HepG2 (cell line): ENCODE measurements at regions not wholly inside any gene's neighbourhood (a gene's known extent, or its start where the extent isn't known, plus 50 kb on each side); places are given as distances from the start of the nearest gene placed in this dataset.

Source experiments
- ATAC-seq: fragments of 200-7000 bp; cut with Tn5 transposase; 3 replicates; pipeline ENCODE4 v1.9.1; 2020; ENCODE audit warnings: mild to moderate bottlenecking, moderate library complexity
- BruUV-seq: library from RNA; stranded (reverse); fragments of 400-500 nt; replicated peaks from 2 replicates; lab custom pipeline; 2021; lab: Mats Ljungman, UMichigan
- CTCF ChIA-PET: fragments of 300-600 bp; formaldehyde crosslinking; extraction: SDS; loops from one replicate; lab custom pipeline; 2021; ENCODE audit warnings: low total read pairs, inconsistent platforms, low intra/inter-chr PET ratio; lab: Yijun Ruan, JAX
- POLR2A ChIA-PET: fragments of 350-600 bp; sonication (Branson Sonifier 250); formaldehyde crosslinking; loops from one replicate; lab custom pipeline; 2020; ENCODE audit warnings: antibody characterized with exemption, inconsistent platforms; lab: Yijun Ruan, JAX
- DNase-seq: peaks from one replicate; pipeline ENCODE4 v3.0.0-alpha.2; 2015; ENCODE audit warnings: low spot score
- FAIRE-seq: peaks from 3 replicates; lab custom pipeline; 2011; peaks lifted over from hg19 to GRCh38; lab: Jason Lieb, UNC
- H2AFZ ChIP-seq: one replicate; pipeline ENCODE4 v1.6.1; 2011; ENCODE audit warnings: low read length, inconsistent platforms
- H3K27ac ChIP-seq: fragments of 300-600 bp; 3 replicates; pipeline ENCODE4 v1.8.0; 2011; ENCODE audit warnings: mixed run types, mild to moderate bottlenecking, mixed read lengths, low read length, inconsistent platforms; ENCODE audit not compliant: insufficient read depth; ENCODE audit errors: extremely low read length
- H3K27me3 ChIP-seq, 2 experiments: fragments of 200-600 bp in 1 of 2; 2 replicates in 1 of 2; 3 replicates in 1 of 2; pipeline versions ENCODE4 v1.6.0 to v1.8.0; 2011; ENCODE audit warnings: low read length in 2 of 2, mild to moderate bottlenecking in 2 of 2, moderate library complexity in 2 of 2, inconsistent platforms in 1 of 2; ENCODE audit not compliant: insufficient read depth in 2 of 2, control insufficient read depth in 1 of 2
- H3K36me3 ChIP-seq, 2 experiments: fragments of 200-600 bp in 1 of 2; replicated peaks in 1 of 2; 2 replicates in 1 of 2; 3 replicates in 1 of 2; pipeline versions ENCODE4 v1.5.1 to v1.8.0; 2011; ENCODE audit warnings: low read length in 2 of 2, inconsistent platforms in 1 of 2; ENCODE audit not compliant: insufficient read depth in 2 of 2, control insufficient read depth in 1 of 2
- H3K4me1 ChIP-seq: 2 replicates; pipeline ENCODE4 v1.5.1; 2012; ENCODE audit warnings: low read length, inconsistent platforms; ENCODE audit not compliant: insufficient read depth
- H3K4me2 ChIP-seq: 2 replicates; pipeline ENCODE4 v1.6.0; 2011; ENCODE audit warnings: low read depth, low read length, inconsistent platforms
- H3K4me3 ChIP-seq, 3 experiments: fragments of 200-600 bp in 1 of 3; sonication (generic), shearing (Covaris generic) in 1 of 3; replicated peaks in 1 of 3; 2 replicates each; pipeline ENCODE4 v1.5.1; 2011 to 2016; ENCODE audit warnings: low read length in 3 of 3, inconsistent platforms in 2 of 3, low read depth in 2 of 3, mild to moderate bottlenecking in 2 of 3, control low read depth in 1 of 3, mixed read lengths in 1 of 3; ENCODE audit not compliant: insufficient read depth in 1 of 3
- H3K79me2 ChIP-seq: one replicate; pipeline ENCODE4 v1.6.1; 2011; ENCODE audit warnings: low read length, inconsistent platforms; ENCODE audit not compliant: insufficient read depth
- H3K9ac ChIP-seq: 2 replicates; pipeline ENCODE4 v1.6.0; 2011; ENCODE audit warnings: mild to moderate bottlenecking, low read depth, low read length, inconsistent platforms; ENCODE audit not compliant: insufficient read depth
- H3K9me3 ChIP-seq: 2 replicates; pipeline ENCODE4 v1.5.1; 2012; ENCODE audit warnings: mild to moderate bottlenecking, low read length
- H4K20me1 ChIP-seq: 2 replicates; pipeline ENCODE4 v1.6.0; 2011; ENCODE audit warnings: inconsistent platforms, mild to moderate bottlenecking, low read length, moderate library complexity; ENCODE audit not compliant: insufficient read depth
- KLF12 ChIP-seq: sonication (generic); formaldehyde crosslinking; IDR thresholded peaks from 2 replicates; pipeline ENCODE4 v1.4.0; 2020; ENCODE audit warnings: missing genetic modification reagents, borderline replicate concordance
- NFE2L1 ChIP-seq: sonication (generic); formaldehyde crosslinking; IDR thresholded peaks from 2 replicates; pipeline ENCODE4 v1.4.0; 2020; ENCODE audit warnings: missing genetic modification reagents, mild to moderate bottlenecking, borderline replicate concordance
- PHF20 ChIP-seq: sonication (generic); formaldehyde crosslinking; IDR thresholded peaks from 2 replicates; pipeline ENCODE4 v1.5.0; 2020; ENCODE audit warnings: mild to moderate bottlenecking, missing genetic modification reagents
- RARA ChIP-seq: IDR thresholded peaks from 2 replicates; pipeline ENCODE4 v1.6.1; 2016; ENCODE audit warnings: missing genetic modification reagents, missing compliant biosample characterization
- RFXAP ChIP-seq: sonication (generic); formaldehyde crosslinking; IDR thresholded peaks from 2 replicates; pipeline ENCODE4 v1.4.0; 2020; ENCODE audit warnings: missing genetic modification reagents, borderline replicate concordance
- SKI ChIP-seq: fragments of 450-650 bp; IDR thresholded peaks from one replicate; pipeline ENCODE4 v1.6.1; 2018; ENCODE audit warnings: mild to moderate bottlenecking; ENCODE audit not compliant: partially characterized antibody
- ZMYM4 ChIP-seq: sonication (generic); formaldehyde crosslinking; IDR thresholded peaks from 2 replicates; pipeline ENCODE4 v1.8.1; 2023; ENCODE audit warnings: mild to moderate bottlenecking, missing genetic modification reagents
- ZNF276 ChIP-seq: sonication (generic); formaldehyde crosslinking; IDR thresholded peaks from 2 replicates; pipeline ENCODE4 v1.4.0; 2020; ENCODE audit warnings: mild to moderate bottlenecking, low read depth, missing genetic modification reagents
- ZNF34 ChIP-seq: sonication (generic); formaldehyde crosslinking; IDR thresholded peaks from 2 replicates; pipeline ENCODE4 v1.4.0; 2020; ENCODE audit warnings: mild to moderate bottlenecking, missing genetic modification reagents, borderline replicate concordance
- ZNF350 ChIP-seq: sonication (generic); formaldehyde crosslinking; IDR thresholded peaks from 2 replicates; pipeline ENCODE4 v1.4.0; 2020; ENCODE audit warnings: mild to moderate bottlenecking, low read depth, missing genetic modification reagents, borderline replicate concordance
- ZNF431 ChIP-seq: sonication (generic); formaldehyde crosslinking; IDR thresholded peaks from 2 replicates; pipeline ENCODE4 v1.9.0; 2022; ENCODE audit warnings: missing genetic modification reagents, low read depth, mild to moderate bottlenecking, borderline replicate concordance
- ZNF432 ChIP-seq: sonication (generic); formaldehyde crosslinking; IDR thresholded peaks from 2 replicates; pipeline ENCODE4 v1.5.0; 2020; ENCODE audit warnings: missing genetic modification reagents, mild to moderate bottlenecking, borderline replicate concordance
- ZNF512 ChIP-seq: sonication (generic); formaldehyde crosslinking; IDR thresholded peaks from 2 replicates; pipeline ENCODE4 v1.4.0; 2020; ENCODE audit warnings: mild to moderate bottlenecking, missing genetic modification reagents
- ZNF598 ChIP-seq: sonication (generic); formaldehyde crosslinking; IDR thresholded peaks from 2 replicates; pipeline ENCODE4 v1.5.1; 2020; ENCODE audit warnings: mild to moderate bottlenecking, missing genetic modification reagents, borderline replicate concordance
- ZNF703 ChIP-seq: sonication (generic); formaldehyde crosslinking; IDR thresholded peaks from 2 replicates; pipeline ENCODE4 v1.5.1; 2020; ENCODE audit warnings: missing genetic modification reagents, mild to moderate bottlenecking, moderate library complexity, borderline replicate concordance
- ZSCAN25 ChIP-seq: sonication (generic); formaldehyde crosslinking; IDR thresholded peaks from 2 replicates; pipeline ENCODE4 v1.8.0; 2022; ENCODE audit warnings: mild to moderate bottlenecking, missing genetic modification reagents
- WGBS: methylation state at CpG from one replicate; pipeline ENCODE4 v1.1.6; 2017; ENCODE audit warnings: low lambda C conversion rate; 5-methylcytosine and 5-hydroxymethylcytosine counted together
- in situ Hi-C: cut with HindIII; loops from 2 replicates; pipeline ENCODE4 v1.10.0; 2017; ENCODE audit warnings: low pct_unique_long_range_greater_than_20kb; ENCODE audit not compliant: extremely low pct_ligation_motif_present
- intact Hi-C: fragments of 100-400 bp; cut with micrococcal nuclease; formaldehyde crosslinking; loops from one replicate; pipeline ENCODE4 v1.10.0; 2022; ENCODE audit not compliant: unreplicated experiment
- TF ChIP-seq, protein P1 (sequence below): sonication (generic); formaldehyde crosslinking; IDR thresholded peaks from 2 replicates; pipeline ENCODE4 v1.9.0; 2021; ENCODE audit warnings: missing genetic modification reagents, borderline replicate concordance

DNA sequence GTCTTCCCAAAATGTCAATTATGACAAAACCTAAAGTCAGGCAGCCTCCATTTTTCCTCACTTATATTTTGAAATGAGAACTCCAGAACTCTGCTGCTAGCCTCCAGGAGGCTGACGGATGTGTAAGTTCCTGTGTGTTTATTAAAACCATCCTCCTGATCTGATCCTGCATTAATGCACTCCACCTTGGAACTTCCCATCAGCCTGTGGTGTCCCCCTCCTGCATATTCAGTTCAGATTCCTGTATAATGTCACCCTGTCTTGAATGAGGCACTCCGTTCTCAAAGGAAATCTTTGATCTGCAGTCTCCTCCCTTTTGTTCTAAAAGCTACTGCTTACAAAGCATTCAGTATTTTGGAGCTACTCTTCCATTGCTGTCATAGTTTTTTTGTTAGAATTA, 318.2 kb upstream of the ONECUT1 start (continued):
- TF ChIP-seq ZNF512 (CRISPR knock-in tag), result no peak
- no peak for TF ChIP-seq RARA (CRISPR knock-in tag)
- no peak for TF ChIP-seq ZSCAN25

GRCh38 chr15:53107855-53108254, 317.7 kb upstream of the ONECUT1 start:
- Histone ChIP-seq H3K9me3 (no peaks in the 10 kb centered on the region), H3K4me3 (no peak overlapping the region), H3K9ac (no peak overlapping the region), H3K27ac (no peak overlapping the region), H3K36me3 (no peaks in the 10 kb centered on the region), H3K27me3 (no peaks in the 10 kb centered on the region), H2AFZ (no peak overlapping the region), H4K20me1 (no peaks in the 10 kb centered on the region), H3K4me2 (no peak overlapping the region), H3K4me1 (no peaks in the 10 kb centered on the region), H3K79me2 (no peaks in the 10 kb centered on the region)
- DNase-seq, result no peak
- no TSS peak for BruUV-seq
- in situ Hi-C loops, result no loop called here
- WGBS, result 57% methylated on average over 3 of the region's 3 CpGs
- ChIA-PET POLR2A (no interaction called here), CTCF (no interaction called here)
- no peak for FAIRE-seq
- intact Hi-C loops, result no loop called here
- no peak for ATAC-seq
- TF ChIP-seq ZNF431 (CRISPR knock-in tag), result no peak
- TF ChIP-seq ZNF703 (CRISPR knock-in tag), result no peak
- TF ChIP-seq ZNF276, result no peak
- TF ChIP-seq ZNF432, result no peak
- TF ChIP-seq ZMYM4 (CRISPR knock-in tag), result no peak
- TF ChIP-seq KLF12, result no peak
- no peak for TF ChIP-seq SKI
- TF ChIP-seq PHF20 (CRISPR knock-in tag), result no peak
- no peak for TF ChIP-seq ZNF34 (CRISPR knock-in tag)
- TF ChIP-seq ZNF598 (CRISPR knock-in tag), result no peak
- TF ChIP-seq RFXAP (CRISPR knock-in tag), result no peak
- TF ChIP-seq, protein P1, sequence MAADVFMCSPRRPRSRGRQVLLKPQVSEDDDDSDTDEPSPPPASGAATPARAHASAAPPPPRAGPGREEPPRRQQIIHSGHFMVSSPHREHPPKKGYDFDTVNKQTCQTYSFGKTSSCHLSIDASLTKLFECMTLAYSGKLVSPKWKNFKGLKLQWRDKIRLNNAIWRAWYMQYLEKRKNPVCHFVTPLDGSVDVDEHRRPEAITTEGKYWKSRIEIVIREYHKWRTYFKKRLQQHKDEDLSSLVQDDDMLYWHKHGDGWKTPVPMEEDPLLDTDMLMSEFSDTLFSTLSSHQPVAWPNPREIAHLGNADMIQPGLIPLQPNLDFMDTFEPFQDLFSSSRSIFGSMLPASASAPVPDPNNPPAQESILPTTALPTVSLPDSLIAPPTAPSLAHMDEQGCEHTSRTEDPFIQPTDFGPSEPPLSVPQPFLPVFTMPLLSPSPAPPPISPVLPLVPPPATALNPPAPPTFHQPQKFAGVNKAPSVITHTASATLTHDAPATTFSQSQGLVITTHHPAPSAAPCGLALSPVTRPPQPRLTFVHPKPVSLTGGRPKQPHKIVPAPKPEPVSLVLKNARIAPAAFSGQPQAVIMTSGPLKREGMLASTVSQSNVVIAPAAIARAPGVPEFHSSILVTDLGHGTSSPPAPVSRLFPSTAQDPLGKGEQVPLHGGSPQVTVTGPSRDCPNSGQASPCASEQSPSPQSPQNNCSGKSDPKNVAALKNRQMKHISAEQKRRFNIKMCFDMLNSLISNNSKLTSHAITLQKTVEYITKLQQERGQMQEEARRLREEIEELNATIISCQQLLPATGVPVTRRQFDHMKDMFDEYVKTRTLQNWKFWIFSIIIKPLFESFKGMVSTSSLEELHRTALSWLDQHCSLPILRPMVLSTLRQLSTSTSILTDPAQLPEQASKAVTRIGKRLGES, result no peak
- no peak for TF ChIP-seq ZNF350 (CRISPR knock-in tag)
- no peak for TF ChIP-seq NFE2L1 (CRISPR knock-in tag)
